GM12892 (cell line): ENCODE measurements at regions not wholly inside any gene's neighbourhood (a gene's known extent, or its start where the extent isn't known, plus 50 kb on each side); places are given as distances from the start of the nearest gene placed in this dataset.

ENCODE experiments used
- POLR2A ChIP-seq: IDR thresholded peaks from 2 replicates; pipeline ENCODE4 v1.6.1; 2011; ENCODE audit warnings: low read depth, low read length, control low read depth
- POLR2AphosphoS5 ChIP-seq: IDR thresholded peaks from 2 replicates; pipeline ENCODE4 v1.6.1; 2011; ENCODE audit warnings: low read depth, low read length, control low read depth

DNA sequence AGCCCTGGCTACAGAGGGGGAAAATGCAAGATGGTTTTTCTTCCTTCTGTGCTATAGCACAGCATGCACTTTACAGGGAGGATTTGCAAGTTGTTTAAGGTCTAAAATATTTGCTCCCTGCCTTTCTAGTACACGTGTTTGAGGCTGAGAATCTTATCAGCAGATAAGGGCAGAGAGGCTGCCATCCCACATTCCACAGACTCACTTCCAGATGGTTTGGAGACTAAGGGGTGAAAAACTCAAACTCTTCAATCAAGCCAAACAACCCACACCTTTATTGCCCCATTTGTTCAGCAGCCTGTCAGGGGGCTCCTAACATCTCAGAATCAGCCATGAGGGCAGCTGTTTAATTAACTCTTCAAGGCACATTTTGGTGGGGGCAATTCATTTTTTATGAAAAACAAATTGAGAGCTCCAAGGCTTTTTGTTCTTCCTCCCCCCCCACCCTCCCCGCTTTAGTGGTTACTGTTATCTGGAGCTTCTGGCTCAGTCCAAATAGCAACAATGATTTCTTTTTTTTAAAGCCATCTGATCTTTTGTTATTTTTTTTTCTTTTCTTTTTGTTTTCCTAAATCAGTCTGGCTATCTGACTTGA is 242.6 kb upstream of the NT5C1B start:
- TF ChIP-seq POLR2A (no peak), POLR2AphosphoS5 (no peak)
